HG02642 (cell line): ENCODE measurements at regions not wholly inside any gene's neighbourhood (a gene's known extent, or its start where the extent isn't known, plus 50 kb on each side); places are given as distances from the start of the nearest gene placed in this dataset.
"Not testable (repeated sequence)": the region's sequence is repeated elsewhere in the genome, so short reads cannot be mapped to it uniquely, and the experiment has no call there.

Experiments used
- ATAC-seq: cut with Tn5 transposase; IDR thresholded peaks from one replicate; pipeline ENCODE4 v1.9.1; 2021; ENCODE audit warnings: mild to moderate bottlenecking; ENCODE audit not compliant: unreplicated experiment, poor library complexity

GRCh38 chr2:16396986-16397385 lies 268.6 kb downstream of the CYRIA start:
- no peak for ATAC-seq

GRCh38 chr2:16396171-16396570 lies 269.5 kb downstream of the CYRIA start:
- no peak for ATAC-seq

GRCh38 chr2:16395601-16396000 lies 270.0 kb downstream of the CYRIA start:
- ATAC-seq: no peak

- no peak for ATAC-seq
These were observed 270.6 kb downstream of the CYRIA start for GRCh38 chr2:16394986-16395550.

- no peak for ATAC-seq
These were observed 271.3 kb downstream of the CYRIA start for GRCh38 chr2:16394072-16394985.

- ATAC-seq: no peak
These were observed 272.0 kb downstream of the CYRIA start for GRCh38 chr2:16393500-16394071.

- no peak for ATAC-seq
These were observed 272.8 kb downstream of the CYRIA start for GRCh38 chr2:16392647-16393499.

- ATAC-seq: no peak
These were observed 273.6 kb downstream of the CYRIA start for GRCh38 chr2:16391986-16392385.

- ATAC-seq: no peak
These were observed 275.1 kb downstream of the CYRIA start for GRCh38 chr2:16390561-16390960.

GRCh38 chr2:16389611-16390010 lies 276.0 kb downstream of the CYRIA start:
- no peak for ATAC-seq

GRCh38 chr2:16388199-16388830 lies 277.3 kb downstream of the CYRIA start:
- not testable (repeated sequence) for ATAC-seq

GRCh38 chr2:16387461-16387984 lies 278.1 kb downstream of the CYRIA start:
- no peak for ATAC-seq

- ATAC-seq: no peak
These were observed 279.2 kb downstream of the CYRIA start for GRCh38 chr2:16386431-16386830.

- no peak for ATAC-seq
These were observed 279.6 kb downstream of the CYRIA start for GRCh38 chr2:16386031-16386430.

- no peak for ATAC-seq
These were observed 280.3 kb downstream of the CYRIA start for GRCh38 chr2:16385341-16385740.

- ATAC-seq: no peak
These were observed 282.2 kb downstream of the CYRIA start for GRCh38 chr2:16383411-16383810.

- no peak for ATAC-seq
These were observed 283.2 kb downstream of the CYRIA start for GRCh38 chr2:16382451-16382850.

- no peak for ATAC-seq
These were observed 284.1 kb downstream of the CYRIA start for GRCh38 chr2:16381511-16381910.

- ATAC-seq: not testable (repeated sequence)
These were observed 285.7 kb downstream of the CYRIA start for GRCh38 chr2:16379901-16380300.

GRCh38 chr2:16379061-16379460 lies 286.6 kb downstream of the CYRIA start:
- not testable (repeated sequence) for ATAC-seq
